Brain microvascular endothelial cell (primary cell): ENCODE measurements at regions not wholly inside any gene's neighbourhood (a gene's known extent, or its start where the extent isn't known, plus 50 kb on each side); places are given as distances from the start of the nearest gene placed in this dataset.

ENCODE experiments used
- DNase-seq: peaks from one replicate; pipeline ENCODE4 v3.0.0-alpha.2; 2020
- H3K27ac ChIP-seq: fragments of 250-450 bp; sonication (Bioruptor Pico); 2 replicates; pipeline ENCODE4 v1.5.1; 2020; ENCODE audit warnings: mild to moderate bottlenecking, moderate library complexity
- H3K27me3 ChIP-seq: fragments of 250-450 bp; sonication (Bioruptor Pico); replicated peaks from 2 replicates; pipeline ENCODE4 v1.5.1; 2020; ENCODE audit warnings: mild to moderate bottlenecking
- H3K36me3 ChIP-seq: fragments of 250-450 bp; sonication (Bioruptor Pico); replicated peaks from 2 replicates; pipeline ENCODE4 v1.5.1; 2020; ENCODE audit warnings: mild to moderate bottlenecking
- H3K4me3 ChIP-seq: 2 replicates; pipeline ENCODE4 v1.5.1; 2011; ENCODE audit warnings: low read depth, mild to moderate bottlenecking, control low read depth, low read length, moderate library complexity
- in situ Hi-C: cut with HindIII; loops from 2 replicates; pipeline ENCODE4 v1.10.0; 2017; ENCODE audit warnings: low sequenced_read_pairs, low pct_ligation_motif_present
- TF ChIP-seq, protein P1 (sequence below): IDR thresholded peaks from 2 replicates; pipeline ENCODE4 v1.5.1; 2011; ENCODE audit warnings: low read depth, mild to moderate bottlenecking, moderate library complexity, low read length, control low read depth, inconsistent platforms; ENCODE audit errors: missing control alignments

- TF ChIP-seq, protein P1, sequence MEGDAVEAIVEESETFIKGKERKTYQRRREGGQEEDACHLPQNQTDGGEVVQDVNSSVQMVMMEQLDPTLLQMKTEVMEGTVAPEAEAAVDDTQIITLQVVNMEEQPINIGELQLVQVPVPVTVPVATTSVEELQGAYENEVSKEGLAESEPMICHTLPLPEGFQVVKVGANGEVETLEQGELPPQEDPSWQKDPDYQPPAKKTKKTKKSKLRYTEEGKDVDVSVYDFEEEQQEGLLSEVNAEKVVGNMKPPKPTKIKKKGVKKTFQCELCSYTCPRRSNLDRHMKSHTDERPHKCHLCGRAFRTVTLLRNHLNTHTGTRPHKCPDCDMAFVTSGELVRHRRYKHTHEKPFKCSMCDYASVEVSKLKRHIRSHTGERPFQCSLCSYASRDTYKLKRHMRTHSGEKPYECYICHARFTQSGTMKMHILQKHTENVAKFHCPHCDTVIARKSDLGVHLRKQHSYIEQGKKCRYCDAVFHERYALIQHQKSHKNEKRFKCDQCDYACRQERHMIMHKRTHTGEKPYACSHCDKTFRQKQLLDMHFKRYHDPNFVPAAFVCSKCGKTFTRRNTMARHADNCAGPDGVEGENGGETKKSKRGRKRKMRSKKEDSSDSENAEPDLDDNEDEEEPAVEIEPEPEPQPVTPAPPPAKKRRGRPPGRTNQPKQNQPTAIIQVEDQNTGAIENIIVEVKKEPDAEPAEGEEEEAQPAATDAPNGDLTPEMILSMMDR, result no peak
- Histone ChIP-seq H3K4me3 (no peak overlapping the region), H3K36me3 (no peaks in the 10 kb centered on the region), H3K27me3 (no peaks in the 10 kb centered on the region), H3K27ac (no peak overlapping the region)
- no peak for DNase-seq
- in situ Hi-C loops, result no loop called here
These were observed 1000.3 kb downstream of the BRD1 start for GRCh38 chr22:48827268-48827846.

DNA sequence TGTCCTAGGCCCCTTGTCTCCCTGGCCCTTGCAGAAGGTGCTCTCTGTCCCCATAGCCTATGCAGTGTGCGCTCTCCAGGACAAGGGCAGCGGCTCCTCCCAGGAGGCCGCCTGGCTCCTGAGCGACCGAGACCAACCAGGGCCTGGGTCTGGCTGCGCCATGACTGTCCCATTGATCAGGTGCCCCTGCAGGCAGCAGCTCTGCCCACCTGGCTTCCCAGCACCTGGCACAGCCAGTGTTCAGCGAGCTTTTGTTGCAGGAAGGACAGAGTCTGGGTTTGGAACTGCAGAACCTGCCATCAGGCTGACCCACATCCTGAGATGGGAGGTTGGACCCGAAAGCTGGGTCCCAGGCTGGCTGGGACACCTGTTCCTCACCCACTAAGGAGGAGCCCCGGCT is 1001.1 kb downstream of the BRD1 start:
- TF ChIP-seq, protein P1, result no peak
- in situ Hi-C loops, result no loop called here
- Histone ChIP-seq H3K27ac (no peak overlapping the region), H3K4me3 (no peak overlapping the region), H3K36me3 (no peaks in the 10 kb centered on the region), H3K27me3 (no peaks in the 10 kb centered on the region)
- no peak for DNase-seq

GRCh38 chr22:48825802-48826520 is 1001.7 kb downstream of the BRD1 start:
- Histone ChIP-seq H3K4me3 (no peak overlapping the region), H3K36me3 (no peaks in the 10 kb centered on the region), H3K27ac (no peak overlapping the region), H3K27me3 (no peaks in the 10 kb centered on the region)
- TF ChIP-seq, protein P1, result no peak
- in situ Hi-C loops, result no loop called here
- DNase-seq, result no peak

GRCh38 chr22:48824712-48825651 is 1002.7 kb downstream of the BRD1 start:
- Histone ChIP-seq H3K4me3 (no peak overlapping the region), H3K36me3 (no peaks in the 10 kb centered on the region), H3K27me3 (no peaks in the 10 kb centered on the region), H3K27ac (no peak overlapping the region)
- no peak for DNase-seq
- TF ChIP-seq, protein P1, result no peak
- in situ Hi-C loops, result no loop called here

DNA sequence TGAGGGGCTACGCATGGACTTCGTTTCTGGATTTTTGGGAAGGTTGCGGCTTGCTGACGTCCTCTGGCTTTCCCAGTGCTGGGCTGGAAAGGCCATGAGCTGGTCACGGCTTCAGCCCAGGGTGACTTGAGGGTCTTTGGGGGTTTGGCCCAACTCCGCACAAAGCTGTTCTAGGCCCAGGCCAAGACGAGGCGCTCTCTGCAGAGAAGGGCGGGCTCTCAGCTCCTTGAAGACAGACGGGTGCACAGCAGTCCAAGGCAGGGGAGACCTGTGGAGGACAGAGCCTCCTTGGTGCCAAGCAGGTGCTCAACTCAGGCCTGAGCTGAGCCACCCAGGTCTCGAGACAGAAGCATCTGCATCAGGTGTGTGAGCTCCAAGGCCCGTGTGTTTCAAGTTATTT is 1003.7 kb downstream of the BRD1 start:
- in situ Hi-C loops, result no loop called here
- no peak for DNase-seq
- H3K4me3 ChIP-seq, result no peak overlapping the region

More for the DNA sequence above, 1003.7 kb downstream of the BRD1 start:
- TF ChIP-seq, protein P1, result no peak
- Histone ChIP-seq H3K27me3 (no peaks in the 10 kb centered on the region), H3K36me3 (no peaks in the 10 kb centered on the region), H3K27ac (no peak overlapping the region)
